Keratinocyte (primary cell): ENCODE measurements at regions not wholly inside any gene's neighbourhood (a gene's known extent, or its start where the extent isn't known, plus 50 kb on each side); places are given as distances from the start of the nearest gene placed in this dataset.
"Not testable (repeated sequence)": the region's sequence is repeated elsewhere in the genome, so short reads cannot be mapped to it uniquely, and the experiment has no call there.

Source experiments
- CTCF ChIP-seq, 3 experiments: IDR thresholded peaks in 1 of 3; conservative IDR thresholded peaks in 1 of 3; optimal IDR thresholded peaks in 1 of 3; 2 replicates in 2 of 3; 3 replicates in 1 of 3; pipeline versions ENCODE3 to v1.5.1; 2011; ENCODE audit warnings: low read length in 3 of 3, mild to moderate bottlenecking in 3 of 3, moderate library complexity in 2 of 3, control low read depth in 1 of 3, inconsistent platforms in 1 of 3; ENCODE audit not compliant: insufficient read depth in 2 of 3; ENCODE audit errors: extremely low read depth in 1 of 3
- EZH2 ChIP-seq: IDR thresholded peaks from one replicate; pipeline ENCODE4 v1.6.1; 2012; ENCODE audit warnings: inconsistent platforms, mild to moderate bottlenecking, low read length, moderate library complexity

DNA sequence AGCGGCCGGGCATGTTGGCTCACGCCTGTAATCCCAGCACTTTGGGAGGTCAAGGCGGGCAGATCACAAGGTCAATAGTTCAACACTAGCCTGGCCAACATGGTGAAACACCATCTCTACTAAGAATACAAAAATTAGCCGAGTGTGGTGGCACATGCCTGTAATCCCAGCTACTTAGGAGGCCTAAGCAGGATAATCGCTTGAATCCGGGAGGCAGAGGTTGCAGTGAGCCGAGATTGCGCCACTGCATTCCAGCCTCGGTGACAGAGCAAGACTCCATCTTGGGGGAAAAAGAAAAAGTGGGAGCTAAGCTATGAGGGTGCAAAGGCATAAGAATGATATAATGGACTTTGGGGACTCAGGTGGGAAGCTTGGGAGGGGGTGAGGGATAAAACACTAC lies 55.9 kb upstream of the SLC2A1 start:
- TF ChIP-seq EZH2; CTCF (optimal IDR thresholded peaks at IDR 0.05 in 1 of 3, IDR thresholded peaks at IDR 0.05 in 1 of 3, conservative IDR thresholded peaks at IDR 0.05 in 1 of 3; ENCODE audit: extremely low read depth in 1 of 3, insufficient read depth in 2 of 3, low read length in 3 of 3): not testable (repeated sequence)
